ENCODE measurements at regions not wholly inside any gene's neighbourhood (a gene's known extent, or its start where the extent isn't known, plus 50 kb on each side); places are given as distances from the start of the nearest gene placed in this dataset.

DNA sequence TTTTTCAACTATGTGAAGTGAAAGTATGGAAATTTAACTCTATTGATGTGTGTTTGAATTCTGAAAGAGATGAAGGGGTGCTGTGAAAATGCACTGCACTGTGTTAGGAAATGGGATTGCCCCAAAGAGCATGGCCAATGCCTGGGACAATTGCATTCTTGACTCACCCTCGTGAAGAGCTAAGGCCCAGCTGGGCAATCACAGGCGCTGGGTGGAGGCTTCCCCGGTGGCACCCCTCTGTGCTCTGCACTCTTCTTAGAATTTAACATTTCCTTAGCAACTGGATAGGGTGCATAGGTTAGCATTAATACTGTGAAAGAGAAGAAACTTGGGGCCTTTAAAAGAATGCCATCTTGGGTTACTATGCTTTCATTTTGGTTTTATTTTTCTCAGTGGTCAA is 179.9 kb upstream of the GOLIM4 start:
- intact Hi-C loops (cut with micrococcal nuclease): no loop called here
- Mint-ChIP-seq H3K4me1 (ENCODE audit: low read depth) (no peaks in the 10 kb centered on the region), H3K27me3 (no peaks in the 10 kb centered on the region), H3K4me3 (no peak overlapping the region), H3K9me3 (no peaks in the 10 kb centered on the region), H3K36me3 (no peaks in the 10 kb centered on the region), H3K27ac (no peak overlapping the region)
- CTCF ChIA-PET: no interaction called here
- no peak for DNase-seq
- POLR2A ChIA-PET: no interaction called here

DNA sequence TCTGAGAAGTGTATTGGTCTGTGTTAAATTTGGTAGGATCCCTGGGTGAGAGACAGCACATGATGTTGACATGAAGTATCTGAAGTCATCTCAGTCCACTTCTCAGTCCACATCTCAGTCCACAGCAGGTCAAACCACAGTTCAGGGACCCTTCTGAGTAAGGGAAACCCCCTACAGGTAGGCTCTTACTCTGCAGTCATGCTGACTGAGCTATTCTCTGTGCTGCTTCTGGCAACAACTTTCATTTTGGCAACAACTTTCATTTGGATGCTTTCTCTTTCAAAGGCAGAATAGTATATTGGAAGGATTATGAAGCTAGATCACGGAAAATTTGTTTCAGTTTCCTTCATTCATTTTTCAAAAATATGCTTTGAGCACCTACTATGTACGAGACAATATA is 178.2 kb upstream of the GOLIM4 start:
- H3K27ac Mint-ChIP-seq: no peak overlapping the region
- H3K4me1 Mint-ChIP-seq (ENCODE audit: low read depth): no peaks in the 10 kb centered on the region
- intact Hi-C loops (cut with micrococcal nuclease): no loop called here
- CTCF ChIA-PET: no interaction called here
- no peak for DNase-seq
- no peak overlapping the region for H3K4me3 Mint-ChIP-seq
- no peaks in the 10 kb centered on the region for H3K36me3 Mint-ChIP-seq
- POLR2A ChIA-PET: no interaction called here
- H3K9me3 Mint-ChIP-seq: no peaks in the 10 kb centered on the region
- H3K27me3 Mint-ChIP-seq: no peaks in the 10 kb centered on the region

DNA sequence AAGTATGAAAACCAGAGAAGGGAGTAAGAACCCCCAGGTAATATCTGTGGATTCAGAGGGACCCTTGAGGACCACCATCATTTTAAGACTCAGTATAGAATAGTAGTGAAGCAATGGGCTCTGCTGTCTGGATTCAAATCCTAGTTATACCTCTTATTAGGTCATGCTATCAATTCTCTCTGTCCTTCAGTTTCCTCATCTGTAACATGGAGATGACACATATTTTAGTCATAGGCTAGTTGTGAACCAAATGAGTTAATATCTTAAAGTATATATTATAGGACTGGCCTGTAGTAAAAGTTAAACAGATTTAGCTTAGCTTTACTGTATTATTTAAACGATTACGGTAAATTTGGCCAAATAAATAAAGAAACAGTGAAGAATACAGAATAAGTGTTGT is 177.3 kb upstream of the GOLIM4 start:
- CTCF ChIA-PET: no interaction called here

DNA sequence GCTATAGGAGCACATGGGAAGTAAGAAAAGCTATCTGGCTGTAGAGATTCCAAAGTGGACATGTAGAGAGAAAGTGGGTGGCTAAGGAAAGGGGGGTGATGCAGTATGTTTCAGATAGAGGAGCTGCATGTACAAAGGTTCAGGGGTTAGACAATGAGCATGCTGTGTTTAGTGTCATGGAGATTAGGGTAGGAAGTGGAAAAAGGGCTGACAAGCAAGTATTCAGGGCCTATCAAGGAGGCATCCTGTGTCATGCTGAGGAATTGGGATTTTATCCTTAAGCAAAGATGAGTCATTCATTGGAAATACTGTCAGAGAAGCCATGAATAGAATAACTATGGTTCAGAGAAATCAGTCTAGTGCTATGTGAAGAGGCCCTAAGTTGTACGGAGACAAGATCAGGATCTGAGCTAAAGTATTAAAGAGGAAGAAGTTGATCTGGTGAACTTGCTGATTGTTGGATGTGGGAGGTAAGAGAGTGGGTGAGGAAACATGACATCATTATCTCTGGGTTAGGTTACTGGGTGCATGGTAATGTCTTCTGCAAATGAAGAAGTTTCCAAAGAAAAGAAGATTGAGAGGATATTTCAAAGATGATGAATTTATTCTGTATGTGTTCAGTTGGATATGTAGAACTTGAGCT is 176.7 kb upstream of the GOLIM4 start:
- no peaks in the 10 kb centered on the region for H3K4me1 Mint-ChIP-seq (ENCODE audit: low read depth)
- no peak for DNase-seq
- H3K27ac Mint-ChIP-seq: no peak overlapping the region
- intact Hi-C loops (cut with micrococcal nuclease): no loop called here
- no peaks in the 10 kb centered on the region for H3K9me3 Mint-ChIP-seq
- H3K27me3 Mint-ChIP-seq: no peaks in the 10 kb centered on the region
- ChIA-PET POLR2A (no interaction called here), CTCF (no interaction called here)
- H3K36me3 Mint-ChIP-seq: no peaks in the 10 kb centered on the region
- H3K4me3 Mint-ChIP-seq: no peak overlapping the region

More for the DNA sequence above, 177.3 kb upstream of the GOLIM4 start:
- intact Hi-C loops (cut with micrococcal nuclease): no loop called here
- no peak overlapping the region for H3K4me3 Mint-ChIP-seq
- no peaks in the 10 kb centered on the region for H3K36me3 Mint-ChIP-seq
- H3K27me3 Mint-ChIP-seq: no peaks in the 10 kb centered on the region
- no peak for DNase-seq
- H3K9me3 Mint-ChIP-seq: no peaks in the 10 kb centered on the region
- H3K4me1 Mint-ChIP-seq (ENCODE audit: low read depth): no peaks in the 10 kb centered on the region
- H3K27ac Mint-ChIP-seq: no peak overlapping the region
- POLR2A ChIA-PET: no interaction called here

DNA sequence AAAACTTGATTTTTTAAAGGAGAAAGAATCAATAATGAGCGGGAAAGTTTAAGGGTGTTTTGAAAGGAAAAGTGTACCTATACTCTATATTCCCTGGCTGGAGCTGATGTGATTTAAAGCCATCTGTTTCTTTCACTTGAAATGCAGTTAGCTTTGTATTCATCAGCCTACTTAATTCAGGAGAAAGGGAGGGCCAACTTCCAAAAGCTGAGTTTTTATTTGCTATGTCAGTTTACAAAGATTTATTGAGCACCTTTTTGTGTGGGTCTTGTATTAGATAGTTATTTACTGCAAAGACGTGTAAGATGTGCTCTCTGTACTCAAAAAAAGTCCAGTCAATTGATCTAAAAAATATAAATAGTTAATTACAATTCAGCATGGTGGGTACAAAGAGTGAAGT is 176.2 kb upstream of the GOLIM4 start:
- no peak overlapping the region for H3K4me3 Mint-ChIP-seq
- intact Hi-C loops (cut with micrococcal nuclease): no loop called here
- DNase-seq: no peak
- H3K9me3 Mint-ChIP-seq: no peaks in the 10 kb centered on the region
- H3K4me1 Mint-ChIP-seq (ENCODE audit: low read depth): no peaks in the 10 kb centered on the region
- CTCF ChIA-PET: no interaction called here
- POLR2A ChIA-PET: no interaction called here
- H3K36me3 Mint-ChIP-seq: no peaks in the 10 kb centered on the region
- H3K27me3 Mint-ChIP-seq: no peaks in the 10 kb centered on the region
- H3K27ac Mint-ChIP-seq: no peak overlapping the region

DNA sequence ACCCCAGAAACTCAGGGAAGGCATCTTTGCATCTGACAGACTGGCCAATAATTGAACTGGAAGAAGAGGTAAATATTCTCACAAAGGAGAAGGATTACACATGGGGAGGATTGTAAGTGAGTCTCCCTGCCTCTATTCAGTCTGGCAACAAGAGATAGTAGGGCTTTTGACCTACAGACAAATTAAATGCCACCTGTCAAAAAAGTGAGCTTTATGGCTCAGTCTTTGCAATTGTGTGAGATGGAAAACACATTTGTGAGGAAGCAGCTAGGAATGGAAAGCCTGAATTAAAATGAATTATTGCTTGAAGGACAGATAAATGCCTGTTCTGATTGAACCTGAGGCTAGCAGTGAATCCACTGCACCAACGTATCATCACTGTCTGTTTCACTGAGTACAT is 173.3 kb upstream of the GOLIM4 start:
- intact Hi-C loops (cut with micrococcal nuclease): no loop called here
- no peaks in the 10 kb centered on the region for H3K9me3 Mint-ChIP-seq
- CTCF ChIA-PET: no interaction called here

DNA sequence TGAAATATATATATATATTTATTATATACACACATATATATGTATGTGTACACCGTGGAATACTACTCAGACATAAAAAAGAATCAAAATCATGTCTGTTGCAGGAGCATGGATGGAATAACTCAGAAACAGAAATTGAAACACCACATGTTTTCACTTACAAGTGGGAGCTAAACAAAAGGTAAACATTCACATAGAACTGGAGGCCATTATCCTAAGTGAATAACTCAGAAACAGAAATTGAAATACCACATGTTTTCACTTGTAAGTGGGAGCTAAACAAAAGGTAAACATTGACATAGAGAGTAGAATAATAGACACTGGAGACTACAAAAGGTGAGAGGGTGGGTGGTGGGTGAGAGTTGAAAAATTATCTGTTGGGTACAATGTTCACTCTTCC is 171.5 kb upstream of the GOLIM4 start:
- Mint-ChIP-seq H3K9me3 (no peaks in the 10 kb centered on the region), H3K4me1 (ENCODE audit: low read depth) (no peaks in the 10 kb centered on the region), H3K27ac (no peak overlapping the region), H3K36me3 (no peaks in the 10 kb centered on the region), H3K27me3 (no peaks in the 10 kb centered on the region), H3K4me3 (no peak overlapping the region)
- intact Hi-C loops (cut with micrococcal nuclease): no loop called here
- POLR2A ChIA-PET: no interaction called here
- CTCF ChIA-PET: no interaction called here
- DNase-seq: no peak

More for the DNA sequence above, 173.3 kb upstream of the GOLIM4 start:
- POLR2A ChIA-PET: no interaction called here
- Mint-ChIP-seq H3K36me3 (no peaks in the 10 kb centered on the region), H3K27me3 (no peaks in the 10 kb centered on the region), H3K27ac (no peak overlapping the region), H3K4me3 (no peak overlapping the region), H3K4me1 (ENCODE audit: low read depth) (no peaks in the 10 kb centered on the region)
- no peak for DNase-seq

DNA sequence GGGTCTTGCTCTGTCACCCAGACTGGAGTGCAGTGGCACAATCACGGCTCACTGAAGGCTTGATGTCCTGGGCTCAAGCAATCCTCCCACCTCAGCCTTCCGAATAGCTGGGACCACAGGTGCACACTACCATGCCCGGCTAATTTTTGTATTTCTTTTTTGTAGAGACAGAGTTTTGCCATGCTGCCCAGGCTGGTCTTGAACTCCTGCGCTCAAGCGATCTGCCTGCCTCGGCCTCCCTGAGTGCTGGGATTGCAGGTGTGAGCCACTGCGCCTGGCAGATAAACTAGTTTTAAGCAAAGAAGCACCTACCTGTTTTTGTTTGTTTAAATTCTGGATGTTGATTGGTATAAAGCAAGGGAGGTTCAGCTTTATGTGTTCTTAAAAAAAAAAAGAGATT is 170.6 kb upstream of the GOLIM4 start:
- intact Hi-C loops (cut with micrococcal nuclease): no loop called here
- Mint-ChIP-seq H3K27me3 (no peaks in the 10 kb centered on the region), H3K9me3 (no peaks in the 10 kb centered on the region), H3K36me3 (no peaks in the 10 kb centered on the region), H3K27ac (no peak overlapping the region), H3K4me1 (ENCODE audit: low read depth) (no peaks in the 10 kb centered on the region), H3K4me3 (no peak overlapping the region)
- no peak for DNase-seq
- POLR2A ChIA-PET: no interaction called here
- CTCF ChIA-PET: no interaction called here

DNA sequence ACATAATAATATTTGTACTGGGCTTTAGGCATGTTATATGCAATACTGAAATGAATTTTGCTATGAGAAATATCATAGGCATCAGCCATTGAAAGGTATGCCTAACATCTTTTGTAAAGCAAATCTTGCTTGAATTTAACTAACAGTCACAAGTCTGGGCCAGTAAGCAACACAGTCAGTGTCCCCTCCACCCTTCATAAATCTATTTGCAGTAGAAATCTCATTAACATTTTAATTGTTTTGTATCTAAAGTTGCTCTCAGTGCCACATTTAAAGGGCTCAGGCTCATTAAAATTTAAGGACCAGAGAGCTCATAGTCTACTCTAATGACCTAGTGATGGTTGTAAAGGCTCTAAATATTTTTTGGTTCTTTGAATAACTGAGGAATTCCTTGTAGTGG is 167.2 kb upstream of the GOLIM4 start:
- intact Hi-C loops (cut with micrococcal nuclease): no loop called here
- H3K9me3 Mint-ChIP-seq: no peaks in the 10 kb centered on the region
- no peaks in the 10 kb centered on the region for H3K27me3 Mint-ChIP-seq
- no peak for DNase-seq
- no peak overlapping the region for H3K4me3 Mint-ChIP-seq
- ChIA-PET CTCF (no interaction called here), POLR2A (no interaction called here)
- no peaks in the 10 kb centered on the region for H3K36me3 Mint-ChIP-seq
- H3K4me1 Mint-ChIP-seq (ENCODE audit: low read depth): no peaks in the 10 kb centered on the region
- H3K27ac Mint-ChIP-seq: no peak overlapping the region

DNA sequence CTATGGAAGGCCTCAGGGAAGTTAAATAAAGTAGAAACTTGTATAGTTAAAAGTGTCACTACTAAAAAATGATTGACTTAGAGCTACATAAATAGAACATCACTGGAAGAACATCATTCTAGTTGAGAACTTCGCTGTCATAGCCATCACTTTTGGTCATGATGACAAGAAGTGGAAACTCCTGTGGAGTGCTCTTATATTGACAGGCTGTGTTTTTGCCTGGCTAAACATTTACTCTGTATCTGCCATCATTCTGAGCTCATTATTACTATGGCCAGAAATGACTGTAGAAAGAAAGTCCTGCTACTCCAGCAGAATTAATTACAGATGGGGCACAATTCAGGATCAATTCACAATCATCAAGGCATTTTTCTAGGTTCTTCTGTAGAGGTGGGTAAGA is 165.1 kb upstream of the GOLIM4 start:
- H3K4me3 Mint-ChIP-seq: no peak overlapping the region
- no peak for DNase-seq
- intact Hi-C loops (cut with micrococcal nuclease): no loop called here
- H3K4me1 Mint-ChIP-seq (ENCODE audit: low read depth): no peaks in the 10 kb centered on the region
- CTCF ChIA-PET: no interaction called here
- H3K27ac Mint-ChIP-seq: no peak overlapping the region
- no peaks in the 10 kb centered on the region for H3K27me3 Mint-ChIP-seq
- POLR2A ChIA-PET: no interaction called here
- no peaks in the 10 kb centered on the region for H3K9me3 Mint-ChIP-seq
- no peaks in the 10 kb centered on the region for H3K36me3 Mint-ChIP-seq

DNA sequence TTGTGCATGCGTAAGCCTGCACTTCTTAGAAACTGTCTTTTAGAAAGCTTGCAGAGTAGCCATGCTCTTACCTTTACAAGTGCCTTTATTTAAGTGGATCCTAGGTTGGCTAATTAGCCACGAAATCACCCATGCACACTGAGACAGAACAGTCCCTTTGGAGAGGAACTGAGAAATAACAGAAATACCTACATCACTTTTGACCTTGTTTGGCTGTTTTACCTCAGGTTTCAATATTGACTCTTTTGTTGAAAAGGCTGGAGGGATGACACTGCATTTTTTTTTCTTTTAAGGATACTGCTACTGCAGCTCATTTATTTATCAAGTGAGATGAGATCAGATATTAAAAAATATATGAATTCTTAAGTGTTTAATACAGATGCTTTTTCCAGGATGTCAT is 155.6 kb upstream of the GOLIM4 start:
- no peak overlapping the region for H3K27ac Mint-ChIP-seq
- ChIA-PET POLR2A (no interaction called here), CTCF (no interaction called here)
- no peak overlapping the region for H3K4me3 Mint-ChIP-seq
- H3K4me1 Mint-ChIP-seq (ENCODE audit: low read depth): peaks cover 12% of the 10 kb centered on the region
- no peaks in the 10 kb centered on the region for H3K36me3 Mint-ChIP-seq
- intact Hi-C loops (cut with micrococcal nuclease): no loop called here
- no peak for DNase-seq
- H3K27me3 Mint-ChIP-seq: peaks cover 27% of the 10 kb centered on the region
- H3K9me3 Mint-ChIP-seq: peaks cover 9% of the 10 kb centered on the region

DNA sequence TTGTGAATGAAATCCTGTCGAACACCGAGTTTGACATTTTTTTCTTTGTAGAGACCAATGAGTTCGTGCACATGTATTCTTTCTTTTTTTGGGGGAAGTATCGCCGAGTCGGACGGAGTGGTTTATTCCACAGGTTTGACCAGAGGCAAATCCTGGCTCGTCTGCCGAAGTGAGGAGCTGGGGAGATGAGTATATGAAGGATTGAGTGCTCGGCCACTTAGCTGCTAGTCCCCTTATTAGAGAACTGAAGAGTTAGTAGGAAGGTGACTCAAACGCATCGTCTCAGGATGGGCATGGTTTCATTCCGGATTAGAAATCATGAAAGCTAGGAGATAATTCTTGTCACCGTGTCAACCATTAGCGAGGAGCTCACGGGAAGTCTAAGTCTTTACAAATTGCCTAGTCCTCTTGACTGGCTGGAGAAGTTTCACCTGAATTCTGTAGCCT is 154.7 kb upstream of the GOLIM4 start:
- intact Hi-C loops (cut with micrococcal nuclease): no loop called here
- no peaks in the 10 kb centered on the region for H3K36me3 Mint-ChIP-seq
- DNase-seq: no peak
- H3K4me3 Mint-ChIP-seq: no peak overlapping the region
- H3K27me3 Mint-ChIP-seq: peaks cover 27% of the 10 kb centered on the region
- ChIA-PET CTCF (no interaction called here), POLR2A (no interaction called here)
- H3K4me1 Mint-ChIP-seq (ENCODE audit: low read depth): peaks cover 12% of the 10 kb centered on the region
- no peak overlapping the region for H3K27ac Mint-ChIP-seq
- peaks cover 7% of the 10 kb centered on the region for H3K9me3 Mint-ChIP-seq

DNA sequence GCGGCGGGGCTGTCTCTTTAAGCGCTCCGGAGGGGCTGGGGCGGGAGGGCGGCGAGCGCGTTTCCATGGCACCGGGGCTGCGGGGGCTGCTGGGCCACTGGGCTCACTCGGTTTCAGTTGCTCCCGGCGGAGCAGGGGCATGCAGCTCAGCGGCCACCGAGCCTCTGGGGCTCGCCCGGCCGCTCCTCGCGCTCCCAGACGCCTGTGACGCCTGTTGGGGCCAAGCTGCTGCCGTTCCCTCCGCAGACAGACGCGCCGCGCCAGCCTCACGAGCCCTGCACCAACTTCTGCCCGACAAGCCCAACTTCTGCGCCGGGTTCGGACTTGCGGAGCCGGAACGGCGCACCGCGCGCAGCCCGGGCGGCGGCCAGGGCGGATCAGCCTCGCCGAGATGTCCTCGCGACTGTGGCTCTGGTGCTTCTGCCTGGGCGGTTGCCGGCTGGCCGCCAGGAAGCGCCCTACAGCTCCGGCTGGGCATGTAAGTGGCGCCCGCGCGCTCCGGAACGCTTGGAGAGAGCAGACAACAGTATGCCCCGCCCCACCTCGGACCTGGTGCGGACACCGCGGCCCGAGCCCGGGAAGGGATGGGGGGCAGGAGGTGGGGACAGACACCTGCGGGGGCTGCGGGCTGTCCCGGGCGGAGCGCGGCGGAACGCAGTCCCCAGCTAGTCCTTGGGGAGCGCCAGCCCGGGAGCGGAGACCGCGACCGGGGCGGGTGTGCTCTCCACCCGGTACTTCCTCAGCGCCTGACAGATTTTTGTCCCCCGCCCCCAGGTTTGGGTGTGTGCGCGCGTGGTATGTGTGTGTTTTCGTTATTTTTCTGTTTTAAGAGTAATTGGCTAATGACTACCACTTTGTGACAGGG is 154.1 kb upstream of the GOLIM4 start:
- CTCF ChIA-PET: no interaction called here
- intact Hi-C loops (cut with micrococcal nuclease): no loop called here
- peak; percentile 28 for DNase-seq
- Mint-ChIP-seq H3K36me3 (no peaks in the 10 kb centered on the region), H3K4me1 (ENCODE audit: low read depth) (peaks cover 12% of the 10 kb centered on the region), H3K27ac (no peak overlapping the region), H3K4me3 (no peak overlapping the region), H3K27me3 (peaks cover 27% of the 10 kb centered on the region), H3K9me3 (peaks cover 2% of the 10 kb centered on the region)
- POLR2A ChIA-PET: no interaction called here

Data from activated CD4-positive, alpha-beta memory T cell treated with anti-CD3 and anti-CD28 coated beads for 36 hours (primary cell).